Stimulated activated CD4-positive, alpha-beta T cell treated with anti-CD3 and anti-CD28 coated beads, Interleukin-1b, Interleukin-23, amount 100 ng/mL, for 1 hour (primary cell): ENCODE measurements at regions not wholly inside any gene's neighbourhood (a gene's known extent, or its start where the extent isn't known, plus 50 kb on each side); places are given as distances from the start of the nearest gene placed in this dataset.

ENCODE experiments used
- DNase-seq, 2 donors: peaks; one replicate each; pipeline ENCODE4 v3.0.0-alpha.2; 2020; ENCODE audit warnings: low read depth in 2 of 2

- no peak for DNase-seq
Observed at GRCh38 chr10:130795819-130796218, 515.7 kb downstream of the TCERG1L start.

DNA sequence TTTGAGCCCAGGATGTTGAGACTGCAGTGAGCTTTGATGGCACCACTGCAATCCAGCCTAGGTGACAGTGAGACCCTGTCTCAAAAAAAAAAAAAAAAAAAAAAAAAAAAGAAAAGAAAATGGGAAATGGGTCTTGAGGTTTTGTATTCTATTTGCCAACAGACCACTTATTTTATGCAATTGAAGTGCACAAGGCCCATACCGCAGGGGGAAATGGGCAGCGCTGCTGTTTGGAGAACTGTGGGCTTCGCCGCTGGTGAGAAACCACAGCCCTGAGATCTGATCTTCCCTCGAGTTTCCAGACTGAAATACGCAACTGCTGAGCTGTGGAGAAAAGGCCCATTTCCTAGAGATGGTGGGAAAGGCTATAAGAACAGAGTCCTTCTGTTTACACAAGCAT lies 512.0 kb downstream of the TCERG1L start:
- no peak for DNase-seq

- no peak for DNase-seq
Observed at GRCh38 chr10:130800281-130800680, 511.2 kb downstream of the TCERG1L start.

- DNase-seq: no peak
Observed at GRCh38 chr10:130801276-130801675, 510.2 kb downstream of the TCERG1L start.

- no peak for DNase-seq
Observed at GRCh38 chr10:130801784-130802183, 509.7 kb downstream of the TCERG1L start.

GRCh38 chr10:130802301-130802700 lies 509.2 kb downstream of the TCERG1L start:
- no peak for DNase-seq

GRCh38 chr10:130804281-130804680 lies 507.2 kb downstream of the TCERG1L start:
- DNase-seq: no peak

DNA sequence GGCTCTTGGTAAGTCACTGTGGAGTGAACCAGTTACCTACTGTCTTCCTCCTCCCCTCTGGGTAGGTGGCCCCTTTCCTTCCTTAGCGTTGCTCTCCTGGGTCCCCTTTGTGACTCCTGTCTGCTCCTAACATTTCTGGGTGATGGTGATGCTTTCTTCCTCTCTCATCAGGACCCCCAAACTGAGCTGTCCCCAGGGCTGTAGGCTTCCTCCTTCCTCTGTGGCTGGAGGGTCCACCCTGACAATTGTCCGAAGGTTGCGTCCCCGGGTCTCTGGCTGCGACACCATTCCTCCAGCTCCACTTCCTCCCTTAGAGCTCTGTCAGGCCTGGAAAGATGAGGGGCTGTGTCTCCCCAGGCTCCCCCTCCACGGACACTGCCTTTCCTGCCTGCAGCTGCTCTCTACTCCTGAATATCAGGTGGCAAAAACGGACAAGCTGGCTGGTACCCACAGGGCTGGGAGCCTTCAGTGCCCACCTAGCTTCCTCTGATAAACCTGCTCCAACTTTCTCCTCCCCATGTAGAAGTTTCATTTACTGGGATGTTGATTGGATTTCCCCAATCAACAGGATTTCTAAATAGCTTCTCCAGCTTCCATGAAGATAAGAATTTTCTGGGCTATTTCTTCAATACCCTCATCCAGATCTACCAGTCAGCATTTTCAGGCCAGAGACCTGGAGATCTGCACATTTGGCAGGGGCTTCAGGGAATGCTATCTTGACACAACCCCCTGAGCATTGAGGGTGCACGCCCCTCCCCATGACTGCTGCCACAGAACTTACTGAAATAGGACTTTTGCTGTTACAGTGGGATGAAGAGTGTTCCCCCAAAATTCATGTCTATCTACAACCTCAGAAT lies 506.5 kb downstream of the TCERG1L start:
- DNase-seq: no peak

DNA sequence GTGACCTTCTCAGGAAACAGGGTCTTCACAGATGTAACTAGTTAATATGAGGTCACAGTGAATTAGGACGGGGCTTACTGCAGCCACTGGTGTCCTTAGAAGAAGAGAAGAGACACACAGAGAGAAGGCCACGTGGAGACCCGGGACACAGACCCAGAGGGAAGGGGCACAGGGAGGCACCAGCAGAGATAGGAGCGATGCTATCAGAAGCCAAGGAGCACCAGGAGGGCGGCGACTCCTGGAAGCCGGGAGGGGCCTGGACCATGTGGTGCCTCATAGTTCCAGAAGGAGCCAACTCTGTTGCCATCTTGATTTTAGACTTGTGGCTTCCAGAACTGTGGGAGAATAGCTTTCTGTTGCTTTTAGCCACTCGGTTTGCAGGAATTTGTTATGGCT lies 505.9 kb downstream of the TCERG1L start:
- DNase-seq: no peak

- DNase-seq: no peak
Observed at GRCh38 chr10:130806426-130806825, 505.1 kb downstream of the TCERG1L start.

GRCh38 chr10:130807096-130807495 lies 504.4 kb downstream of the TCERG1L start:
- no peak for DNase-seq

GRCh38 chr10:130807721-130808120 lies 503.8 kb downstream of the TCERG1L start:
- DNase-seq: no peak

DNA sequence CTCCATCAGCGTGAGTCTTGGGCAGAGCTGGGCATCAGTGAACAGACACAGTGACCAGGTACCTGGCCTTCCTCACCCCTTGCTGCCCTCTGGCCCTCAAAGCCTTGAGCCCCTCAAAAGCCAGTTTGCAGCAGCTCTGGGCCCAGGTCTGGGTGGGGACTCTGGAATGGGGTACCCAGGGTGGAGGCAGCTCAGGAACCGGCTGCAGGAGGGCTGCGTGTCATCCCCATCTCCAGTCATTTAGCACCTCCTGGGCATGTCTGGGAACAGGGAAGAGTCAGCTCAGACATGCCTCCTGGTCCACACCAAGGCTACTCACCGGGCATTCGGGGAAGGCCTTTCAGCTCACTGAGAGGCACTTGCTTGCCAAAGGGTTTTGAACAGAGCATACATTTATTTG lies 503.3 kb downstream of the TCERG1L start:
- DNase-seq: no peak

- DNase-seq: no peak
Observed at GRCh38 chr10:130808686-130809085, 502.8 kb downstream of the TCERG1L start.

- DNase-seq: no peak
Observed at GRCh38 chr10:130809181-130809580, 502.3 kb downstream of the TCERG1L start.

GRCh38 chr10:130809761-130810515 lies 501.6 kb downstream of the TCERG1L start:
- no peak for DNase-seq

DNA sequence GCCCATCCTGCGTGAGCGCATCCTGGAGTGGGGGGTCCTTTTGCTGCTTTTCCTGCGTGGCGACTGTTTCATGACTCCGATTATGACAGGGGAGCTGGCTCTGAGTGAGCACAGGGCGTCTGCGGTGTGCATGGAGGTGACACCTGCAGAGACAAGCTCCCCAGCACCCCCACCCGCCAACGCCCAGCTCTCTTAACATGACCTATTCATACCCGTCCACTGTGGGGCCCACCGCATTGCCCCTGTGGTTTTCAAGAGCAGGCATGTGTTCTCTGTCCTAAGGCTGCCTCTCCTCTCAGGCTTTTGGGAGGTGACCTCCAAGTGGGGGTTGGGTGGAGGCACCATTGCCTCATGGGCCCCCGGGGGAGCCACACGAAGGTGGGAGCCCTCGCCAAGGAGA lies 500.7 kb downstream of the TCERG1L start:
- DNase-seq: no peak

- no peak for DNase-seq
Observed at GRCh38 chr10:130812381-130813148, 499.0 kb downstream of the TCERG1L start.

- DNase-seq: no peak
Observed at GRCh38 chr10:130814610-130815009, 496.9 kb downstream of the TCERG1L start.

DNA sequence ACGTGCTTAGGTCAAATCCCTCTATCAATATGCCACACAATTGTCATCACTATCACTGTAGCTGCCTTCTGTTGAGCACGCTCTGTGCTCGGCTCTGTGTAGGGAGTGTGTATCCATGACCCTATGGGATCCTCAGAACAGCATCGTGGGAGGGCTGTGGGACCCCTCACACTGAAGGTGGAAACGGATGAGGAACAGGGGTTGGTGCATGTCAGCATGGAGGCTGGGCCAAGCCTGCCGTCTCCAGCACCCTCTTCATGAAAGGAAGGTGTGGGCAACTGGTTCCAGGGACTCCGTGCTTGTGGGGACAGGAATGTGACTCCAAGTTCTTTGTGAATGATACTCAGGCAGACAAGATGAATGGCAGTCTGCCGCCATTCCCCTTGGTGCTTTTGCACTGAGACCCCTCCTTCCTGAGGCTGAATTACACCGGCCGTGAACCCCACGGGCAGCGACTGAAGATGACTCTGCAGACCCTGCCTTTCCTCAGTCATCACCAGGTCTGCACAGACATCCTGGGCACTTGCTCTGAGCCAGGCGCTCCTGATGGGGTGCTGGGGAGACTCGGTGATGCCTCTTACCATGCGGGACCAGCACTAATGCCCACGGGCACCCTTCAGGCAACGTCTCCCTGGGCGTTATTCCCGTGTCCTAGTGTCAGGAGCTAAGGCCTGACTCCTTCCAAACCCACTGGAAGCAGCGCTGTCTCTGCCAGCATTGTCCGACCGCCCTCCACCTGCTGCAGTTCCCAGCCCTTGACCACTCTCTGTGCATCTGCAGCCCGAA lies 495.2 kb downstream of the TCERG1L start:
- no peak for DNase-seq

- DNase-seq: no peak
Observed at GRCh38 chr10:130817046-130817624, 494.4 kb downstream of the TCERG1L start.
